Lower leg skin (tissue), 3 donors: ENCODE measurements at regions not wholly inside any gene's neighbourhood (a gene's known extent, or its start where the extent isn't known, plus 50 kb on each side); places are given as distances from the start of the nearest gene placed in this dataset.

Experiments used
- POLR2A ChIP-seq, 2 donors: fragments of 450-650 bp; IDR thresholded peaks; one replicate each; pipeline ENCODE4 v1.6.1; 2016 to 2017; ENCODE audit warnings: antibody characterized with exemption in 2 of 2, mild to moderate bottlenecking in 1 of 2, moderate library complexity in 1 of 2
- TF ChIP-seq, protein P1 (sequence below), 3 donors: fragments of 450-650 bp; IDR thresholded peaks; one replicate each; pipeline ENCODE4 v1.5.1; 2016; ENCODE audit warnings: antibody characterized with exemption in 3 of 3, mild to moderate bottlenecking in 3 of 3, moderate library complexity in 2 of 3

DNA sequence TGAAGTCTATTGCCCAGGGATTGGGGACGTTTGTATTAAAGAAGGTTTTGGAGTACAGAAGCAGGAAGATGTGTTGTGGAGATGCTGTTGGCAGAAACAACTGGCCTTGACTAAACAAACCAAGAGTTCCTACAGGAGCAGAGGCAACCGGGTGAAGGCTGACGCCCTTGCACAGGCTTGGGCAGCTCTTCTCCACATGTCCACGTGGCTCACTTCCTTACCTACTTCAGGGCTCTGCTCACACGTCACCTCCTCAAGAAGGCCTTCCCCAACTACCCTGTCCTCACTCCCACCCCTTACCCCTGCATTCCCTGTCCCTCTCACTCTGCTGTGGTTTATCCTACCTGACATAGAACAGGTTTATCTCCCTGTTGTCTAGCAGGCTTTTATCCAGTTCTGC lies 59.9 kb upstream of the JAZF1 start:
- TF ChIP-seq, protein P1, sequence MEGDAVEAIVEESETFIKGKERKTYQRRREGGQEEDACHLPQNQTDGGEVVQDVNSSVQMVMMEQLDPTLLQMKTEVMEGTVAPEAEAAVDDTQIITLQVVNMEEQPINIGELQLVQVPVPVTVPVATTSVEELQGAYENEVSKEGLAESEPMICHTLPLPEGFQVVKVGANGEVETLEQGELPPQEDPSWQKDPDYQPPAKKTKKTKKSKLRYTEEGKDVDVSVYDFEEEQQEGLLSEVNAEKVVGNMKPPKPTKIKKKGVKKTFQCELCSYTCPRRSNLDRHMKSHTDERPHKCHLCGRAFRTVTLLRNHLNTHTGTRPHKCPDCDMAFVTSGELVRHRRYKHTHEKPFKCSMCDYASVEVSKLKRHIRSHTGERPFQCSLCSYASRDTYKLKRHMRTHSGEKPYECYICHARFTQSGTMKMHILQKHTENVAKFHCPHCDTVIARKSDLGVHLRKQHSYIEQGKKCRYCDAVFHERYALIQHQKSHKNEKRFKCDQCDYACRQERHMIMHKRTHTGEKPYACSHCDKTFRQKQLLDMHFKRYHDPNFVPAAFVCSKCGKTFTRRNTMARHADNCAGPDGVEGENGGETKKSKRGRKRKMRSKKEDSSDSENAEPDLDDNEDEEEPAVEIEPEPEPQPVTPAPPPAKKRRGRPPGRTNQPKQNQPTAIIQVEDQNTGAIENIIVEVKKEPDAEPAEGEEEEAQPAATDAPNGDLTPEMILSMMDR (IDR thresholded peaks at IDR 0.05) = no peak
- TF ChIP-seq POLR2A (IDR thresholded peaks at IDR 0.05) = no peak
